ENCODE measurements at regions not wholly inside any gene's neighbourhood (a gene's known extent, or its start where the extent isn't known, plus 50 kb on each side); places are given as distances from the start of the nearest gene placed in this dataset.
"Not testable (repeated sequence)": the region's sequence is repeated elsewhere in the genome, so short reads cannot be mapped to it uniquely, and the experiment has no call there.

GRCh38 chr11:49389149-49389548 lies 180.7 kb upstream of the FOLH1 start:
- not testable (repeated sequence) for TF ChIP-seq FOXK1 (CRISPR knock-in tag; IDR thresholded peaks at IDR 0.05; ENCODE audit: borderline replicate concordance, low read depth); ZBTB3 (CRISPR knock-in tag; IDR thresholded peaks at IDR 0.05; ENCODE audit: borderline replicate concordance, low read depth); FOXM1 (CRISPR knock-in tag; IDR thresholded peaks at IDR 0.05); EP300 (IDR thresholded peaks at IDR 0.05; ENCODE audit: low read depth in 2 of 2, low read length in 2 of 2); EP300 (CRISPR knock-in tag; IDR thresholded peaks at IDR 0.05; ENCODE audit: borderline replicate concordance); RNF2 (conservative IDR thresholded peaks at IDR 0.05; ENCODE audit: low read depth); KAT2B (IDR thresholded peaks at IDR 0.05; ENCODE audit: borderline replicate concordance, low read depth, low read length); SALL2 (CRISPR knock-in tag; IDR thresholded peaks at IDR 0.05); ZNF773 (CRISPR knock-in tag; IDR thresholded peaks at IDR 0.05; ENCODE audit: borderline replicate concordance); CTCF (CRISPR knock-in tag; IDR thresholded peaks at IDR 0.05); POLR2A (IDR thresholded peaks at IDR 0.05; ENCODE audit: insufficient read depth in 1 of 2, low read depth in 2 of 2, low read length in 2 of 2); SMAD9 (CRISPR knock-in tag; IDR thresholded peaks at IDR 0.05); NR2C2 (CRISPR knock-in tag; IDR thresholded peaks at IDR 0.05; ENCODE audit: borderline replicate concordance)
- TF ChIP-seq, protein P1, sequence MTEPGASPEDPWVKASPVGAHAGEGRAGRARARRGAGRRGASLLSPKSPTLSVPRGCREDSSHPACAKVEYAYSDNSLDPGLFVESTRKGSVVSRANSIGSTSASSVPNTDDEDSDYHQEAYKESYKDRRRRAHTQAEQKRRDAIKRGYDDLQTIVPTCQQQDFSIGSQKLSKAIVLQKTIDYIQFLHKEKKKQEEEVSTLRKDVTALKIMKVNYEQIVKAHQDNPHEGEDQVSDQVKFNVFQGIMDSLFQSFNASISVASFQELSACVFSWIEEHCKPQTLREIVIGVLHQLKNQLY (CRISPR knock-in tag; IDR thresholded peaks at IDR 0.05): not testable (repeated sequence)
- TF ChIP-seq, protein P2, sequence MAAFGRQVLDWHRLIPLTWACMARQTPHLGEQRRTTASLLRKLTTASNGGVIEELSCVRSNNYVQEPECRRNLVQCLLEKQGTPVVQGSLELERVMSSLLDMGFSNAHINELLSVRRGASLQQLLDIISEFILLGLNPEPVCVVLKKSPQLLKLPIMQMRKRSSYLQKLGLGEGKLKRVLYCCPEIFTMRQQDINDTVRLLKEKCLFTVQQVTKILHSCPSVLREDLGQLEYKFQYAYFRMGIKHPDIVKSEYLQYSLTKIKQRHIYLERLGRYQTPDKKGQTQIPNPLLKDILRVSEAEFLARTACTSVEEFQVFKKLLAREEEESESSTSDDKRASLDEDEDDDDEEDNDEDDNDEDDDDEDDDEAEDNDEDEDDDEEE (CRISPR knock-in tag; IDR thresholded peaks at IDR 0.05): not testable (repeated sequence)

Measured in HepG2 (cell line).